ENCODE measurements at regions not wholly inside any gene's neighbourhood (a gene's known extent, or its start where the extent isn't known, plus 50 kb on each side); places are given as distances from the start of the nearest gene placed in this dataset.

DNA sequence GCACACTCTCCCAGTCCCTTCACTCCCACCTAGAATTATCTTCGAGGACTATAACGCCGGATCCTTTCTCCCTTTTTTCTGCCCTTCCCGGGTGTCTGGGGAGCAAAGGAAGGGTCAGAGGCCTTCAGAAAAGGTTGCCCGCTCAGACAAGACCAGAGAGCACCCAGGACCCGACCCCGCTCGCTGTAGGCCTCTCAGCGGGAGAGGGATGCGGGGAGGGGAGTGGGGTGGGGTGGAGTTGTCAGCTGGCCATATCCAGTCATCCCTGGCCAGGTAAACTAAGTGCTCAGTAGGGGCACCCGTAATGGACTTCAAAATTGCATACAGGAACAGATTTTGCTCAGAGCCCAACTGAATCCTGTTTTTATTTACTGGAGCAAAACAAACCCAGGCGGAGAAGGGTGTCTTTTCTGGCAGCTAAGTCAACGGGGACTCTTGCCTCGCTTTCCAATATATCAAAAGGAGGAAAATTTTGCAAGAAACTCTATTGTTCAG, 65.0 kb downstream of the NOL4 start:
- in situ Hi-C loops (cut with HindIII; ENCODE audit: low sequenced_read_pairs): no loop called here
- H3K4me3 ChIP-seq (ENCODE audit: low read depth, low read length): peak overlapping the region; percentile 41
- TF ChIP-seq CTCF (IDR thresholded peaks at IDR 0.05; ENCODE audit: low read depth, low read length): no peak
- DNase-seq (ENCODE audit: low read depth, low spot score): no peak

DNA sequence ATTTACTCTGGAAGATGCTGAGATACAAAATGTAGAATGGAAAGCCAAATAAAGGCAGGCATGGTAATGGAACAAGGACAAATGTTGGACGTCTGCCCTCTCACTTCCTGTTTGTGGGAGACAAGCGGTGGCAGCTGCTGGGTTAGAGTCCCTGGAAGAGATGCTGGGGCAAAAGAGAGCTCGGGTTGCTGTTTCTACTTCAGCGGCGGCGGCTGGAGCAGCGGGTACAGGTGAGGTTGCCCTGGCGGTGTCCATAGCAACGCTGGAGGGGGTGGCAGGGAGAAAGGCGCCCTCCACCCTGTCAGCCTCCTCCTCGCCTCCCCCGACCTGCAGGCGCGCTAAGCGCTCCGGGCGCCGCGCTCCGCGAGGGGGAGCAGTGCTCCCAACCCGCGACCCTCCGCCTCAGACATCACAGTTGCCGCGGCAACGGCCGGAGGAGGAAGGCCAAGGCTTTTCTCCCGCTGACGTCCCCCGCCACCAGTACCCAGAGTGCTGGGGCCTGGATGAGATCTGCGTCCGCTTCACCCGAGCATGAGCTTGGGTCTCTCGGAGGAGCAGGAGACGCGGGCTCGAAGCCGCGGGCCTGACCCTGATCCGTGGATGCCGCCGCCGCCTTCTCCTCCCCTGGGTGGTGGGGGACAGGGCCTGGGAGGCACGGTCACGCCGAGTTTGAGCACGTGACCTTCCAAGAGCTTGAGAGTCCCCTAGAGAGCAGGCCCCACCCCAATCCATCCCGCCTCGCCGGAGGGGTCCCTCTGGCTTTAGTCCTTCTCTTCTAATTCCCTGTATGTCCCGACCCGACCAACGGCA, 65.6 kb downstream of the NOL4 start:
- H3K4me3 ChIP-seq (ENCODE audit: low read depth, low read length): peak overlapping the region; percentile 41
- TF ChIP-seq CTCF (IDR thresholded peaks at IDR 0.05; ENCODE audit: low read depth, low read length): peak; percentile 56
- in situ Hi-C loops (cut with HindIII; ENCODE audit: low sequenced_read_pairs): no loop called here
- DNase-seq (ENCODE audit: low read depth, low spot score): peak; percentile 39

GRCh38 chr18:34153711-34154110, 71.0 kb downstream of the NOL4 start:
- no peak for TF ChIP-seq CTCF (IDR thresholded peaks at IDR 0.05; ENCODE audit: low read depth, low read length)
- no peak overlapping the region for H3K4me3 ChIP-seq (ENCODE audit: low read depth, low read length)
- in situ Hi-C loops (cut with HindIII; ENCODE audit: low sequenced_read_pairs): no loop called here
- peak; percentile 28 for DNase-seq (ENCODE audit: low read depth, low spot score)

GRCh38 chr18:34131006-34131405, 93.7 kb downstream of the NOL4 start:
- no peak overlapping the region for H3K4me3 ChIP-seq (ENCODE audit: low read depth, low read length)
- DNase-seq (ENCODE audit: low read depth, low spot score): no peak
- in situ Hi-C loops (cut with HindIII; ENCODE audit: low sequenced_read_pairs): no loop called here
- TF ChIP-seq CTCF (IDR thresholded peaks at IDR 0.05; ENCODE audit: low read depth, low read length): no peak

DNA sequence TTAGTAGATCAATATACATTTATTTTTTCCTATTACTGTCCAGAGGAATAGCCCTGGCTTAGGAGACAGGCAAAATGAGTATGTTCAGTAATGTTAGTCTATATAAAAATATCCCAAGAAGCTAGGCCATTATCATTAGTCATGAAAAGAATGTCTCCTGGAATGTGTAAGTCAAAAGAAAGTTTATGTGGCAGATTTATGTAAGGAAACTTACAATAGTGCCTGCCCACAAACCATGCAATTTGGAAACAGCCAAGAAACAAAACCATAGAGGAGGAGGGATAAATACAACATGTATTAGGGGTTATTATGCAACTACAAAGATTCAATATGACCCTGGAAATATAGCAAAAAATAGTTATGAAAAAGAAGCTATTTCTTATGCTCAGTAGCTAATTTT, 96.3 kb downstream of the NOL4 start:
- in situ Hi-C loops (cut with HindIII; ENCODE audit: low sequenced_read_pairs): no loop called here
- peak; percentile 49 for DNase-seq (ENCODE audit: low read depth, low spot score)
- no peak overlapping the region for H3K4me3 ChIP-seq (ENCODE audit: low read depth, low read length)
- TF ChIP-seq CTCF (IDR thresholded peaks at IDR 0.05; ENCODE audit: low read depth, low read length): no peak

GRCh38 chr18:34126121-34126520, 98.6 kb downstream of the NOL4 start:
- H3K4me3 ChIP-seq (ENCODE audit: low read depth, low read length): no peak overlapping the region
- DNase-seq (ENCODE audit: low read depth, low spot score): no peak
- TF ChIP-seq CTCF (IDR thresholded peaks at IDR 0.05; ENCODE audit: low read depth, low read length): no peak
- in situ Hi-C loops (cut with HindIII; ENCODE audit: low sequenced_read_pairs): no loop called here
